H9 (cell line): ENCODE measurements at regions not wholly inside any gene's neighbourhood (a gene's known extent, or its start where the extent isn't known, plus 50 kb on each side); places are given as distances from the start of the nearest gene placed in this dataset.

Source experiments
- DNase-seq: peaks from one replicate; pipeline ENCODE4 v3.0.0-alpha.2; 2017
- H2AFZ ChIP-seq: one replicate; pipeline ENCODE4 v1.6.1; 2013; ENCODE audit warnings: mild to moderate bottlenecking, low read length, control low read depth, moderate library complexity
- H2AK5ac ChIP-seq: 2 replicates; pipeline ENCODE4 v1.6.1; 2013; ENCODE audit warnings: low read length, control low read depth, mixed read lengths; ENCODE audit not compliant: insufficient read length
- H2BK120ac ChIP-seq: one replicate; pipeline ENCODE4 v1.6.1; 2013; ENCODE audit warnings: low read depth, mild to moderate bottlenecking, low read length, control low read depth, inconsistent platforms; ENCODE audit not compliant: poor library complexity, severe bottlenecking
- H2BK12ac ChIP-seq: 2 replicates; pipeline ENCODE4 v1.6.1; 2013; ENCODE audit warnings: low read length, control low read depth, mixed read lengths, low read depth; ENCODE audit not compliant: insufficient read length
- H2BK15ac ChIP-seq: 2 replicates; pipeline ENCODE4 v1.6.1; 2013; ENCODE audit warnings: low read depth, low read length, control low read depth
- H2BK20ac ChIP-seq: one replicate; pipeline ENCODE4 v1.6.1; 2013; ENCODE audit warnings: low read depth, mild to moderate bottlenecking, low read length, control low read depth, inconsistent platforms; ENCODE audit not compliant: poor library complexity, severe bottlenecking
- H2BK5ac ChIP-seq: 2 replicates; pipeline ENCODE4 v1.6.1; 2013; ENCODE audit warnings: low read length, control low read depth, mixed read lengths; ENCODE audit not compliant: insufficient read length
- H3K14ac ChIP-seq: 2 replicates; pipeline ENCODE4 v1.6.1; 2013; ENCODE audit warnings: low read length, control low read depth; ENCODE audit not compliant: insufficient read depth
- H3K18ac ChIP-seq: 2 replicates; pipeline ENCODE4 v1.6.1; 2013; ENCODE audit warnings: low read depth, mild to moderate bottlenecking, mixed read lengths, low read length, control low read depth; ENCODE audit not compliant: insufficient read length
- H3K23ac ChIP-seq: 2 replicates; pipeline ENCODE4 v1.6.1; 2013; ENCODE audit warnings: low read length, control low read depth, mixed read lengths, low read depth; ENCODE audit not compliant: insufficient read length
- H3K23me2 ChIP-seq: 2 replicates; pipeline ENCODE4 v1.6.1; 2013; ENCODE audit warnings: low read depth, mild to moderate bottlenecking, mixed read lengths, low read length, control low read depth; ENCODE audit not compliant: insufficient read length, poor library complexity, severe bottlenecking
- H3K27ac ChIP-seq: 2 replicates; pipeline ENCODE4 v1.5.1; 2013; ENCODE audit warnings: low read length, control low read depth, mixed read lengths, low read depth; ENCODE audit not compliant: insufficient read length
- H3K27me3 ChIP-seq: 2 replicates; pipeline ENCODE4 v1.6.1; 2013; ENCODE audit warnings: low read length, control low read depth, inconsistent platforms; ENCODE audit not compliant: insufficient read depth
- H3K4ac ChIP-seq: 2 replicates; pipeline ENCODE4 v1.6.1; 2013; ENCODE audit warnings: low read depth, mild to moderate bottlenecking, control low read depth, inconsistent platforms, low read length, moderate library complexity
- H3K4me1 ChIP-seq: 2 replicates; pipeline ENCODE4 v1.6.1; 2013; ENCODE audit warnings: low read length, control low read depth, inconsistent platforms; ENCODE audit not compliant: insufficient read depth
- H3K4me2 ChIP-seq: 2 replicates; pipeline ENCODE4 v1.6.1; 2013; ENCODE audit warnings: low read length, control low read depth, mixed read lengths; ENCODE audit not compliant: insufficient read length, insufficient read depth
- H3K56ac ChIP-seq: 2 replicates; pipeline ENCODE4 v1.6.1; 2013; ENCODE audit warnings: low read depth, mild to moderate bottlenecking, mixed read lengths, low read length, control low read depth; ENCODE audit not compliant: insufficient read length
- H3K79me1 ChIP-seq: 2 replicates; pipeline ENCODE4 v1.6.1; 2013; ENCODE audit warnings: low read depth, mild to moderate bottlenecking, moderate library complexity, low read length, control low read depth, inconsistent platforms; ENCODE audit not compliant: insufficient read depth, poor library complexity, severe bottlenecking
- H3K79me2 ChIP-seq: 2 replicates; pipeline ENCODE4 v1.6.1; 2013; ENCODE audit warnings: low read length, control low read depth, inconsistent platforms; ENCODE audit not compliant: insufficient read depth
- H3K9ac ChIP-seq: 2 replicates; pipeline ENCODE4 v1.6.1; 2013; ENCODE audit warnings: low read length, control low read depth, mixed read lengths; ENCODE audit not compliant: insufficient read length; ENCODE audit errors: extremely low read depth
- H3K9me3 ChIP-seq: one replicate; pipeline ENCODE4 v1.6.1; 2013; ENCODE audit warnings: low read depth, low read length, inconsistent platforms; ENCODE audit not compliant: control insufficient read depth
- H3T11ph ChIP-seq: one replicate; pipeline ENCODE4 v1.6.1; 2013; ENCODE audit warnings: mild to moderate bottlenecking, low read length, control low read depth, inconsistent platforms
- H4K20me1 ChIP-seq: one replicate; pipeline ENCODE4 v1.6.1; 2013; ENCODE audit not compliant: control insufficient read depth, insufficient read length, insufficient read depth
- H4K5ac ChIP-seq: 2 replicates; pipeline ENCODE4 v1.6.1; 2013; ENCODE audit warnings: low read depth, mild to moderate bottlenecking, mixed read lengths, low read length, control low read depth; ENCODE audit not compliant: insufficient read length
- H4K8ac ChIP-seq: replicated peaks from 2 replicates; pipeline ENCODE4 v1.6.1; 2013; ENCODE audit warnings: low read length, control low read depth, mixed read lengths, low read depth; ENCODE audit not compliant: insufficient read length
- H4K91ac ChIP-seq: 2 replicates; pipeline ENCODE4 v1.6.1; 2013; ENCODE audit warnings: low read depth, mild to moderate bottlenecking, moderate library complexity, mixed read lengths, low read length, control low read depth; ENCODE audit not compliant: insufficient read length
- H3K27ac Mint-ChIP-seq, 3 experiments: 2 replicates in 2 of 3; 3 replicates in 1 of 3; pipeline ENCODE4 v1.8.0; 2020 to 2021; ENCODE audit warnings: mixed read lengths in 3 of 3, mild to moderate bottlenecking in 1 of 3, moderate library complexity in 1 of 3
- H3K27me3 Mint-ChIP-seq: 2 replicates; pipeline ENCODE4 v1.8.0; 2021; ENCODE audit warnings: low read depth, mild to moderate bottlenecking, moderate library complexity, mixed read lengths
- H3K36me3 Mint-ChIP-seq, 3 experiments: 2 replicates in 2 of 3; 3 replicates in 1 of 3; pipeline ENCODE4 v1.8.0; 2020 to 2021; ENCODE audit warnings: low read depth in 3 of 3, mixed read lengths in 3 of 3; ENCODE audit not compliant: insufficient read depth in 1 of 3
- H3K4me1 Mint-ChIP-seq, 2 experiments: 2 replicates each; pipeline ENCODE4 v1.8.0; 2020; ENCODE audit warnings: mixed read lengths in 2 of 2
- H3K4me3 Mint-ChIP-seq, 2 experiments: 2 replicates in 1 of 2; 3 replicates in 1 of 2; pipeline ENCODE4 v1.8.0; 2020 to 2021; ENCODE audit warnings: mild to moderate bottlenecking in 2 of 2, mixed read lengths in 2 of 2, moderate library complexity in 1 of 2
- H3K9me3 Mint-ChIP-seq, 2 experiments: 2 replicates in 1 of 2; 3 replicates in 1 of 2; pipeline ENCODE4 v1.8.0; 2020; ENCODE audit warnings: mild to moderate bottlenecking in 2 of 2, mixed read lengths in 2 of 2, moderate library complexity in 1 of 2
- WGBS: extraction: QIAGEN DNeasy Blood & Tissue Kit; methylation state at CpG from one replicate; pipeline ENCODE4 v1.1.7; 2013; ENCODE audit warnings: missing lambda C conversion rate, low lambda C conversion rate, mixed read lengths; ENCODE audit not compliant: insufficient read length; ENCODE audit errors: extremely low coverage; 5-methylcytosine and 5-hydroxymethylcytosine counted together
- TF ChIP-seq, protein P1 (sequence below): fragments of 200-600 bp; sonication (generic); conservative IDR thresholded peaks from 3 replicates; pipeline ENCODE4 v1.8.0; 2021; ENCODE audit warnings: antibody characterized with exemption, mild to moderate bottlenecking

DNA sequence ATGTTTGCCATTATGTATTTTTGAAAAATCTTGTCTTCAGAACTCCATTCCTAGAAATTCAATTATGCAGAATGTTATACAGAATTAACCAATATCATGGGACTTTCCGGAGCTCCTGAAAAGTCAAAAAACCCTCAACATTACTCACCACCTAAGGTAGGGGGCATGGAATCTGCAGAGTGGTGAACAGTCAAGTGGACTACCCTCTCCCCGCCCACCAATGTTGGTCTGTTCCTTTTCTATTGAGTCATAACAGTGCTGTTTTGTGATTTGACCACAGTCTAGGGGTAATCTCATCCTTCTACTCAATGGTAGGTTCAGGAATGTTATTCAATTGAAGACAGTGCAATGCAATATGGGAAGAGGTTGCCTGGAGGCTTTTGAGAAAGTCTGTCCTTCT is 130.5 kb upstream of the HABP2 start:
- Histone ChIP-seq H3K79me2 (no peaks in the 10 kb centered on the region), H3K23me2 (no peaks in the 10 kb centered on the region), H2AFZ (no peak overlapping the region), H3K23ac (no peak overlapping the region), H3K56ac (no peak overlapping the region), H3K27me3 (no peaks in the 10 kb centered on the region), H4K91ac (no peak overlapping the region), H3K4me2 (no peak overlapping the region), H3K14ac (no peak overlapping the region), H2BK15ac (no peak overlapping the region), H3K4ac (no peak overlapping the region), H3K4me1 (no peaks in the 10 kb centered on the region), H4K5ac (no peak overlapping the region), H2BK120ac (no peak overlapping the region), H3K18ac (no peak overlapping the region), H3K9me3 (no peaks in the 10 kb centered on the region), H2BK5ac (no peak overlapping the region), H4K8ac (no peak overlapping the region), H3T11ph (no peak overlapping the region), H2BK12ac (no peak overlapping the region), H3K9ac (no peak overlapping the region), H3K79me1 (no peaks in the 10 kb centered on the region), H3K27ac (no peak overlapping the region), H2BK20ac (no peak overlapping the region), H4K20me1 (no peaks in the 10 kb centered on the region), H2AK5ac (no peak overlapping the region)
- peaks cover 24% of the 10 kb centered on the region for H3K27me3 Mint-ChIP-seq
- no peak overlapping the region for H3K4me3 Mint-ChIP-seq
- H3K27ac Mint-ChIP-seq = no peak overlapping the region; a peak in 1 of 7 replicates
- DNase-seq = no peak
- H3K9me3 Mint-ChIP-seq = peaks cover 14 to 15% of the 10 kb centered on the region in 2 experiments; a peak in 4 of 5 replicates
- H3K36me3 Mint-ChIP-seq = peaks cover 0 to 4% (median 0%) of the 10 kb centered on the region in 3 experiments; a peak in 1 of 7 replicates
- WGBS = no CpG with 5 or more reads among the region's 2 CpGs
- TF ChIP-seq, protein P1, sequence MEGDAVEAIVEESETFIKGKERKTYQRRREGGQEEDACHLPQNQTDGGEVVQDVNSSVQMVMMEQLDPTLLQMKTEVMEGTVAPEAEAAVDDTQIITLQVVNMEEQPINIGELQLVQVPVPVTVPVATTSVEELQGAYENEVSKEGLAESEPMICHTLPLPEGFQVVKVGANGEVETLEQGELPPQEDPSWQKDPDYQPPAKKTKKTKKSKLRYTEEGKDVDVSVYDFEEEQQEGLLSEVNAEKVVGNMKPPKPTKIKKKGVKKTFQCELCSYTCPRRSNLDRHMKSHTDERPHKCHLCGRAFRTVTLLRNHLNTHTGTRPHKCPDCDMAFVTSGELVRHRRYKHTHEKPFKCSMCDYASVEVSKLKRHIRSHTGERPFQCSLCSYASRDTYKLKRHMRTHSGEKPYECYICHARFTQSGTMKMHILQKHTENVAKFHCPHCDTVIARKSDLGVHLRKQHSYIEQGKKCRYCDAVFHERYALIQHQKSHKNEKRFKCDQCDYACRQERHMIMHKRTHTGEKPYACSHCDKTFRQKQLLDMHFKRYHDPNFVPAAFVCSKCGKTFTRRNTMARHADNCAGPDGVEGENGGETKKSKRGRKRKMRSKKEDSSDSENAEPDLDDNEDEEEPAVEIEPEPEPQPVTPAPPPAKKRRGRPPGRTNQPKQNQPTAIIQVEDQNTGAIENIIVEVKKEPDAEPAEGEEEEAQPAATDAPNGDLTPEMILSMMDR = no peak
- no peaks in the 10 kb centered on the region for H3K4me1 Mint-ChIP-seq
